Fibroblast of lung (primary cell): ENCODE measurements at regions not wholly inside any gene's neighbourhood (a gene's known extent, or its start where the extent isn't known, plus 50 kb on each side); places are given as distances from the start of the nearest gene placed in this dataset.

Experiments
- EZH2 ChIP-seq: IDR thresholded peaks from 2 replicates; pipeline ENCODE4 v1.5.1; 2012; ENCODE audit warnings: low read length, control low read depth, mild to moderate bottlenecking; ENCODE audit errors: missing control alignments
- TF ChIP-seq, protein P1 (sequence below), 2 donors: IDR thresholded peaks in 1 of 2; conservative IDR thresholded peaks in 1 of 2; 1 replicate in 1 of 2; 2 replicates in 1 of 2; pipeline ENCODE4 v1.5.1; 2011 to 2012; ENCODE audit warnings: low read length in 2 of 2, control low read depth in 1 of 2, inconsistent platforms in 1 of 2, low read depth in 1 of 2, mild to moderate bottlenecking in 1 of 2

DNA sequence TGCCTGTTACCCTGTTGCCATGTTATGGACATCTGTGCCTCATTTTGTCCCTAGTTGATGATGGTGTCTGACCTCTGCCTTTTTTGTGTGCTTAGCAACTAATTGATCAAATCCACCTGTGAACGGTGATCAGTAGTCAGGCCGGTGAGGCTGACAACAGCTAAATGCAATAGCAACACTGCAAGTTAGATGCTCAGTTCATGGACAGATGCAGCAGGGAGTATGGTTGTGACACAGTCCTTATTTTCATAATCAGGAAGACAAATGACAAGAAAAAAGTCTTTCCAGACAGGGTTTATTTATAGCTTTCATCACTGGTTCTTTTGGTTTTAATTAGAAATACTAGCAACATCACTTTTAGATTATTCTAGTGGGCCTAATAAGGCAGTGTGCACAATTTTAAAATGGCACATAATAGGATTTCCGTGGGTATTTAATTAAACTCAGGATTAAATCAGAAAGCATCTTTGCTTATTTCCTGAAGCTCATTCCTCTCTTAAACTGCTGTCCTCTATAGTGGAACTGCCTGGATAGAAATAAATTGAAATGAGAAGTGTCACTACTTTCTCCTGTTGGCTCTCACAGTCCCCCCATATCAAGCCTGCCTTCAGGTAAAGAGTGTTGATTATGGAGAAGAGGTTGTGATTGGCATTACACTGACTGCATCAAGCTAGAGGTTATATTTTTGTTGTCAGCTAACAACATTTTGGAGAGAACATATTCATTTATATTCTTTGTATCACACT is 281.1 kb upstream of the NAV3 start:
- TF ChIP-seq, protein P1, sequence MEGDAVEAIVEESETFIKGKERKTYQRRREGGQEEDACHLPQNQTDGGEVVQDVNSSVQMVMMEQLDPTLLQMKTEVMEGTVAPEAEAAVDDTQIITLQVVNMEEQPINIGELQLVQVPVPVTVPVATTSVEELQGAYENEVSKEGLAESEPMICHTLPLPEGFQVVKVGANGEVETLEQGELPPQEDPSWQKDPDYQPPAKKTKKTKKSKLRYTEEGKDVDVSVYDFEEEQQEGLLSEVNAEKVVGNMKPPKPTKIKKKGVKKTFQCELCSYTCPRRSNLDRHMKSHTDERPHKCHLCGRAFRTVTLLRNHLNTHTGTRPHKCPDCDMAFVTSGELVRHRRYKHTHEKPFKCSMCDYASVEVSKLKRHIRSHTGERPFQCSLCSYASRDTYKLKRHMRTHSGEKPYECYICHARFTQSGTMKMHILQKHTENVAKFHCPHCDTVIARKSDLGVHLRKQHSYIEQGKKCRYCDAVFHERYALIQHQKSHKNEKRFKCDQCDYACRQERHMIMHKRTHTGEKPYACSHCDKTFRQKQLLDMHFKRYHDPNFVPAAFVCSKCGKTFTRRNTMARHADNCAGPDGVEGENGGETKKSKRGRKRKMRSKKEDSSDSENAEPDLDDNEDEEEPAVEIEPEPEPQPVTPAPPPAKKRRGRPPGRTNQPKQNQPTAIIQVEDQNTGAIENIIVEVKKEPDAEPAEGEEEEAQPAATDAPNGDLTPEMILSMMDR (conservative IDR thresholded peaks at IDR 0.05 in 1 of 2, IDR thresholded peaks at IDR 0.05 in 1 of 2; ENCODE audit: low read depth in 1 of 2, low read length in 2 of 2), result no peak
- no peak for TF ChIP-seq EZH2
